ENCODE measurements at regions not wholly inside any gene's neighbourhood (a gene's known extent, or its start where the extent isn't known, plus 50 kb on each side); places are given as distances from the start of the nearest gene placed in this dataset.

- DNase-seq: no peak
Measured at GRCh38 chr5:173527671-173528070, 88.8 kb downstream of the BOD1 start.

GRCh38 chr5:173524136-173524535, 92.3 kb downstream of the BOD1 start:
- DNase-seq: no peak

- DNase-seq: no peak
Measured at GRCh38 chr5:173523388-173523787, 93.1 kb downstream of the BOD1 start.

GRCh38 chr5:173522518-173522917, 93.9 kb downstream of the BOD1 start:
- no peak for DNase-seq

GRCh38 chr5:173518856-173519255, 97.6 kb downstream of the BOD1 start:
- no peak for DNase-seq

- no peak for DNase-seq
Measured at GRCh38 chr5:173517648-173518047, 98.8 kb downstream of the BOD1 start.

GRCh38 chr5:173515526-173515925, 100.9 kb downstream of the BOD1 start:
- no peak for DNase-seq

- DNase-seq: no peak
Measured at GRCh38 chr5:173514661-173515060, 101.8 kb downstream of the BOD1 start.

- no peak for DNase-seq
Measured at GRCh38 chr5:173513521-173513991, 102.9 kb downstream of the BOD1 start.

- no peak for DNase-seq
Measured at GRCh38 chr5:173512637-173513435, 103.6 kb downstream of the BOD1 start.

GRCh38 chr5:173509060-173509459, 107.4 kb downstream of the BOD1 start:
- DNase-seq: no peak

- no peak for DNase-seq
Measured at GRCh38 chr5:173507171-173507570, 109.3 kb downstream of the BOD1 start.

- DNase-seq: no peak
Measured at GRCh38 chr5:173505634-173506033, 110.8 kb downstream of the BOD1 start.

- DNase-seq: no peak
Measured at GRCh38 chr5:173501922-173502321, 114.5 kb downstream of the BOD1 start.

- no peak for DNase-seq
Measured at GRCh38 chr5:173501271-173501670, 115.2 kb downstream of the BOD1 start.

GRCh38 chr5:173500213-173500560, 116.3 kb downstream of the BOD1 start:
- no peak for DNase-seq

GRCh38 chr5:173499471-173500212, 116.8 kb downstream of the BOD1 start:
- DNase-seq: no peak

GRCh38 chr5:173498739-173499470, 117.5 kb downstream of the BOD1 start:
- no peak for DNase-seq

- no peak for DNase-seq
Measured at GRCh38 chr5:173498286-173498685, 118.2 kb downstream of the BOD1 start.

GRCh38 chr5:173497685-173498084, 118.8 kb downstream of the BOD1 start:
- no peak for DNase-seq

GRCh38 chr5:173496883-173497255, 119.6 kb downstream of the BOD1 start:
- DNase-seq: no peak

GRCh38 chr5:173496129-173496882, 120.1 kb downstream of the BOD1 start:
- DNase-seq: no peak

Data from C1 segment of cervical spinal cord (tissue), 14 donors.